ENCODE measurements at regions not wholly inside any gene's neighbourhood (a gene's known extent, or its start where the extent isn't known, plus 50 kb on each side); places are given as distances from the start of the nearest gene placed in this dataset.

DNA sequence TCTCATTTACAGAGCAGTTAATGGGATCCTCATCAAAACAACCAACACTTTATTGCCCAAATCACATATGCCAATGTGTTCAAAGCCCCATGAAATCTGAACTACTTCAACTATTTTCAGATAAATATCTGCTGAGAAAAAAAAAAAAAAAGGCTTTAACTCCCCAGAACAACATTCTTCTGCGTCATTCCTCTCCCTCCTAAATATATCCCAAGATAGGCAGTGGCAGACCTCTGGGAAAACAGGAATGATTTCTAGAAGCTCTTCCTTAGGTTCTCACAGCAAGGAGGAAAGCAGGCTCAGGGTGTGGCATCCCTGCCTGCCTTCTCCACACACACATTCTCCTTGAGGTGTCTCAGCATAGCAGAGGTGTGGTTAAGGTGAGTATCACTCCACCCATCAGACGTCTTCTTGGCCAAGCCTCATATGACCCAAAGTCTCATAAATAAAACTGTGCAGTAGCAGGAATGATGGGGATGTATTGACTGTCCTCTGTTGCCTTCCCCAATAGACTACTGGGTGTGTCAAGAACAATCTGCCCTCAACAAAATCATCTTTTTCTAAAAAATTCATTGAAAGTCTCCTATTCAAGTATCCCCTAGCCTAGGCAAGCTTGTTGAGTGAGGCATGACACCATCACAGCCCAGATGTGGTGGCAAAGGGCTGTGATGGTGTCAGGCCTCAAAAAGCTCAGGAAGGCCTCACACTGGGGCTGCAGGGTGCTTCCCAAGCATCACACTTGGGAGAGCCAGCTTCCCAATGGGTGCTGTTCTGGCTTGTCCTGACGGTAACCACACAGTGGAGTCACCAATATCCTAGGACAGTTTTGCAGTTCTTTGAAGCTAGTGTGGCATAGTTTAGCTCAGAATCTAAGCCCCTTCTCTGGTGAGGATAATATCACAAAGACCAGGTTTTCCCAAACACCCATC is 135.4 kb upstream of the SOX9 start:
- no peak overlapping the region for H3K4me3 ChIP-seq
- no peak for DNase-seq
- H3K27me3 ChIP-seq = no peaks in the 10 kb centered on the region
- H3K4me1 ChIP-seq = no peaks in the 10 kb centered on the region
- no peaks in the 10 kb centered on the region for H3K36me3 ChIP-seq
- no peaks in the 10 kb centered on the region for H3K9me3 ChIP-seq
- TF ChIP-seq, protein P1, sequence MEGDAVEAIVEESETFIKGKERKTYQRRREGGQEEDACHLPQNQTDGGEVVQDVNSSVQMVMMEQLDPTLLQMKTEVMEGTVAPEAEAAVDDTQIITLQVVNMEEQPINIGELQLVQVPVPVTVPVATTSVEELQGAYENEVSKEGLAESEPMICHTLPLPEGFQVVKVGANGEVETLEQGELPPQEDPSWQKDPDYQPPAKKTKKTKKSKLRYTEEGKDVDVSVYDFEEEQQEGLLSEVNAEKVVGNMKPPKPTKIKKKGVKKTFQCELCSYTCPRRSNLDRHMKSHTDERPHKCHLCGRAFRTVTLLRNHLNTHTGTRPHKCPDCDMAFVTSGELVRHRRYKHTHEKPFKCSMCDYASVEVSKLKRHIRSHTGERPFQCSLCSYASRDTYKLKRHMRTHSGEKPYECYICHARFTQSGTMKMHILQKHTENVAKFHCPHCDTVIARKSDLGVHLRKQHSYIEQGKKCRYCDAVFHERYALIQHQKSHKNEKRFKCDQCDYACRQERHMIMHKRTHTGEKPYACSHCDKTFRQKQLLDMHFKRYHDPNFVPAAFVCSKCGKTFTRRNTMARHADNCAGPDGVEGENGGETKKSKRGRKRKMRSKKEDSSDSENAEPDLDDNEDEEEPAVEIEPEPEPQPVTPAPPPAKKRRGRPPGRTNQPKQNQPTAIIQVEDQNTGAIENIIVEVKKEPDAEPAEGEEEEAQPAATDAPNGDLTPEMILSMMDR (IDR thresholded peaks at IDR 0.05) = no peak
- no peak for TF ChIP-seq POLR2A (IDR thresholded peaks at IDR 0.05)
- no peak overlapping the region for H3K27ac ChIP-seq

- Histone ChIP-seq H3K36me3 (no peaks in the 10 kb centered on the region), H3K27me3 (no peaks in the 10 kb centered on the region), H3K4me3 (no peak overlapping the region), H3K27ac (no peak overlapping the region), H3K9me3 (no peaks in the 10 kb centered on the region), H3K4me1 (no peaks in the 10 kb centered on the region)
- DNase-seq = no peak
- TF ChIP-seq POLR2A (IDR thresholded peaks at IDR 0.05) = no peak
- TF ChIP-seq, protein P1 (IDR thresholded peaks at IDR 0.05) = no peak
Observed at GRCh38 chr17:71986886-71987285, 133.9 kb upstream of the SOX9 start.

- Histone ChIP-seq H3K9me3 (no peaks in the 10 kb centered on the region), H3K4me3 (no peak overlapping the region), H3K27ac (no peak overlapping the region), H3K36me3 (no peaks in the 10 kb centered on the region), H3K27me3 (no peaks in the 10 kb centered on the region), H3K4me1 (no peaks in the 10 kb centered on the region)
- TF ChIP-seq POLR2A (IDR thresholded peaks at IDR 0.05) = no peak
- TF ChIP-seq, protein P1 (IDR thresholded peaks at IDR 0.05) = no peak
- DNase-seq = no peak
Observed at GRCh38 chr17:71987634-71988033, 133.2 kb upstream of the SOX9 start.

- no peaks in the 10 kb centered on the region for H3K27me3 ChIP-seq
- H3K4me3 ChIP-seq = no peak overlapping the region
- H3K9me3 ChIP-seq = no peaks in the 10 kb centered on the region
- TF ChIP-seq, protein P1 (IDR thresholded peaks at IDR 0.05) = no peak
- no peak for TF ChIP-seq POLR2A (IDR thresholded peaks at IDR 0.05)
- no peaks in the 10 kb centered on the region for H3K36me3 ChIP-seq
- no peaks in the 10 kb centered on the region for H3K4me1 ChIP-seq
- H3K27ac ChIP-seq = no peak overlapping the region
- no peak for DNase-seq
Observed at GRCh38 chr17:71989117-71989516, 131.7 kb upstream of the SOX9 start.

- H3K27me3 ChIP-seq = no peaks in the 10 kb centered on the region
- TF ChIP-seq, protein P1 (IDR thresholded peaks at IDR 0.05) = no peak
- TF ChIP-seq POLR2A (IDR thresholded peaks at IDR 0.05) = no peak
- DNase-seq = no peak
- no peak overlapping the region for H3K4me3 ChIP-seq
- H3K27ac ChIP-seq = no peak overlapping the region
- H3K4me1 ChIP-seq = no peaks in the 10 kb centered on the region
- no peaks in the 10 kb centered on the region for H3K36me3 ChIP-seq
- no peaks in the 10 kb centered on the region for H3K9me3 ChIP-seq
Observed at GRCh38 chr17:71993363-71993762, 127.5 kb upstream of the SOX9 start.

All from Peyer's patch (tissue), 4 donors.